Endodermal cell (in vitro differentiated cells): ENCODE measurements at regions not wholly inside any gene's neighbourhood (a gene's known extent, or its start where the extent isn't known, plus 50 kb on each side); places are given as distances from the start of the nearest gene placed in this dataset.
A peak's percentile ranks its signal among the peaks of the same experiment; 100 is the strongest.

ENCODE experiments used
- DNase-seq: peaks from one replicate; pipeline ENCODE4 v3.0.0-alpha.2; 2017
- H3K27ac ChIP-seq: 2 replicates; pipeline ENCODE4 v1.5.1; 2013; ENCODE audit warnings: mild to moderate bottlenecking, low read depth, low read length, moderate library complexity
- H3K27me3 ChIP-seq: 2 replicates; pipeline ENCODE4 v1.6.1; 2013; ENCODE audit warnings: mild to moderate bottlenecking, low read length, moderate library complexity; ENCODE audit not compliant: insufficient read depth, control insufficient read depth, poor library complexity, severe bottlenecking
- H3K36me3 ChIP-seq: 2 replicates; pipeline ENCODE4 v1.7.0; 2013; ENCODE audit warnings: mild to moderate bottlenecking, low read length, moderate library complexity; ENCODE audit not compliant: control insufficient read depth, insufficient read depth
- H3K4me1 ChIP-seq: one replicate; pipeline ENCODE4 v1.7.0; 2013; ENCODE audit warnings: low read length; ENCODE audit not compliant: control insufficient read depth, insufficient read depth
- H3K4me3 ChIP-seq: 2 replicates; pipeline ENCODE4 v1.5.1; 2013; ENCODE audit warnings: mild to moderate bottlenecking, low read length, moderate library complexity
- H3K9ac ChIP-seq: 2 replicates; pipeline ENCODE4 v1.6.1; 2013; ENCODE audit warnings: mild to moderate bottlenecking, low read length, moderate library complexity; ENCODE audit not compliant: poor library complexity, severe bottlenecking; ENCODE audit errors: extremely low read depth
- H3K9me3 ChIP-seq: 2 replicates; pipeline ENCODE4 v1.6.1; 2013; ENCODE audit warnings: mild to moderate bottlenecking, low read length, moderate library complexity; ENCODE audit not compliant: control insufficient read depth
- H3K27ac Mint-ChIP-seq: 2 replicates; pipeline ENCODE4 v1.8.0; 2020; ENCODE audit warnings: mixed read lengths
- H3K27me3 Mint-ChIP-seq: 2 replicates; pipeline ENCODE4 v1.8.0; 2021; ENCODE audit warnings: mild to moderate bottlenecking, mixed read lengths; ENCODE audit not compliant: insufficient read depth
- H3K36me3 Mint-ChIP-seq: 2 replicates; pipeline ENCODE4 v1.8.0; 2020; ENCODE audit warnings: low read depth, mixed read lengths
- H3K4me1 Mint-ChIP-seq: 2 replicates; pipeline ENCODE4 v1.8.0; 2020; ENCODE audit warnings: mixed read lengths
- H3K4me3 Mint-ChIP-seq: 2 replicates; pipeline ENCODE4 v1.8.0; 2020; ENCODE audit warnings: mild to moderate bottlenecking, moderate library complexity, mixed read lengths
- H3K9me3 Mint-ChIP-seq: 2 replicates; pipeline ENCODE4 v1.8.0; 2020; ENCODE audit warnings: mild to moderate bottlenecking, mixed read lengths
- CTCF ChIP-seq: fragments of 200-600 bp; sonication (generic); conservative IDR thresholded peaks from 2 replicates; pipeline ENCODE4 v1.5.0; 2021; ENCODE audit warnings: antibody characterized with exemption, mild to moderate bottlenecking
- WGBS, 2 experiments: methylation state at CpG; one replicate each; pipeline versions ENCODE4 v1.1.5 to v1.1.7; 2013; ENCODE audit warnings: missing lambda C conversion rate in 2 of 2, mixed read lengths in 1 of 2; ENCODE audit not compliant: insufficient coverage in 1 of 2, insufficient read length in 1 of 2; 5-methylcytosine and 5-hydroxymethylcytosine counted together

DNA sequence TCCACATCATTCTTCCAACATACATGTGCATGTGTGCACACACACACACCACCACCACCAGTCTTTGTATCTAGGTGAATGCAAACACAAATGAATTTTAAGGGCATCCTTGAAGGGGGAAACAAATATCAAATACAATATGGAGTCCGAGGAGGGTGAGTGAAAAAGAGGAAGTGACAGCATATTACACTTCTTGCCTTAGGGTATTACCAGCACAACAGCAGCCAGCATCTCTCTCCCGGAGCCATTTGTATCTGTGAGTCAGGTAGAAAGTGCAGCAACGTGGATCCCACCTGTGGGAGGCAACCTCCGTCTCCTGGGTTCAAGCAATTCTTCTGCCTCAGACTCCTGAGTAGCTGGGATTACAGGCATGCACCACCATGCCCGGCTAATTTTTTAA is 483.2 kb downstream of the SMARCA1 start:
- Histone ChIP-seq H3K36me3 (no peaks in the 10 kb centered on the region), H3K9me3 (peaks cover 10% of the 10 kb centered on the region), H3K4me1 (no peaks in the 10 kb centered on the region), H3K4me3 (no peak overlapping the region), H3K27me3 (no peaks in the 10 kb centered on the region), H3K9ac (no peak overlapping the region), H3K27ac (no peak overlapping the region)
- 94% methylated on average over 3 to 5 of the region's 5 CpGs for WGBS, 2 experiments
- peaks cover 2% of the 10 kb centered on the region for H3K27me3 Mint-ChIP-seq
- no peak overlapping the region for H3K4me3 Mint-ChIP-seq
- H3K4me1 Mint-ChIP-seq, result peaks cover 21% of the 10 kb centered on the region
- TF ChIP-seq CTCF, result no peak
- H3K27ac Mint-ChIP-seq, result no peak overlapping the region
- DNase-seq, result no peak
- H3K9me3 Mint-ChIP-seq, result peaks cover 19% of the 10 kb centered on the region
- H3K36me3 Mint-ChIP-seq, result peaks cover 24% of the 10 kb centered on the region

GRCh38 chrX:129039176-129039575 is 484.1 kb downstream of the SMARCA1 start:
- peak overlapping the region; percentile 48 for H3K27ac Mint-ChIP-seq
- TF ChIP-seq CTCF, result no peak
- no peak overlapping the region for H3K27ac ChIP-seq
- no peaks in the 10 kb centered on the region for H3K4me1 ChIP-seq
- H3K36me3 ChIP-seq, result no peaks in the 10 kb centered on the region
- no peak overlapping the region for H3K9ac ChIP-seq
- H3K27me3 ChIP-seq, result no peaks in the 10 kb centered on the region
- H3K27me3 Mint-ChIP-seq, result peaks cover 2% of the 10 kb centered on the region
- peaks cover 12% of the 10 kb centered on the region for H3K9me3 Mint-ChIP-seq
- WGBS, 2 experiments, result 81 to 84% methylated on average over 3 to 7 of the region's 7 CpGs
- H3K4me3 ChIP-seq, result no peak overlapping the region
- DNase-seq, result no peak
- H3K4me1 Mint-ChIP-seq, result peaks cover 25% of the 10 kb centered on the region
- peaks cover 9% of the 10 kb centered on the region for H3K9me3 ChIP-seq
- H3K36me3 Mint-ChIP-seq, result peaks cover 22% of the 10 kb centered on the region
- no peak overlapping the region for H3K4me3 Mint-ChIP-seq

DNA sequence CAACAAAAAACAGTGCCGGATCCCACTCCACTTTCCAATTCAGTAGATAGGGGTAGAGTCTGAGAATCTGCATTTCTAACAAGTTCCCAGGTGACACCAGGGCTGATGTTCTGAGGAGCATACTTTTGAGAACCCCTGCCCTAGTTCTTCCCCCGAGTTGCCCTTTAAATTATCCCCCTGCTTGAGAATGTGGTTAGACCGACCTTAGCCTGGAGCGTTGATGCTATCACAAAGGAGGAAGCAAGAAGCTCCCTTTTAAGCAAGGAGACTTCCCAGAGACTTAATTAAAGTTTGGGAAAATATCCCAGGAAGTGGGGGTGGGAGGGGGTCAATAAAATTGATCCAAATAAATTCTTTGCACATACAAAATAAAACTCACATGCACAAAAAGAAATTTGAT is 485.9 kb downstream of the SMARCA1 start:
- Mint-ChIP-seq H3K27me3 (no peaks in the 10 kb centered on the region), H3K9me3 (no peaks in the 10 kb centered on the region), H3K4me1 (peaks cover 25% of the 10 kb centered on the region), H3K36me3 (peaks cover 4% of the 10 kb centered on the region), H3K4me3 (no peak overlapping the region), H3K27ac (no peak overlapping the region)
- 60 to 91% methylated on average over 2 to 4 of the region's 4 CpGs for WGBS, 2 experiments
- Histone ChIP-seq H3K27ac (no peak overlapping the region), H3K27me3 (no peaks in the 10 kb centered on the region), H3K4me1 (no peaks in the 10 kb centered on the region), H3K9ac (no peak overlapping the region), H3K4me3 (no peak overlapping the region), H3K36me3 (no peaks in the 10 kb centered on the region), H3K9me3 (no peaks in the 10 kb centered on the region)
- DNase-seq, result no peak
- no peak for TF ChIP-seq CTCF
